ENCODE measurements at regions not wholly inside any gene's neighbourhood (a gene's known extent, or its start where the extent isn't known, plus 50 kb on each side); places are given as distances from the start of the nearest gene placed in this dataset.

- no peak overlapping the region for H4K8ac ChIP-seq (replicated peaks; ENCODE audit: insufficient read length, low read depth, low read length)
- H3K23ac ChIP-seq (ENCODE audit: insufficient read length, low read depth, low read length): no peak overlapping the region
- H3K27ac ChIP-seq (ENCODE audit: insufficient read length, low read depth, low read length): no peak overlapping the region
- H3K18ac ChIP-seq (ENCODE audit: insufficient read length, low read depth, low read length): no peak overlapping the region
- Mint-ChIP-seq H3K4me1 (no peaks in the 10 kb centered on the region), H3K9me3 (peaks cover 91 to 94% of the 10 kb centered on the region in 2 experiments), H3K36me3 (ENCODE audit: insufficient read depth in 1 of 3, low read depth in 3 of 3) (peaks cover 0 to 15% (median 5%) of the 10 kb centered on the region in 3 experiments; a peak in 5 of 7 replicates), H3K27ac (no peak overlapping the region), H3K27me3 (ENCODE audit: low read depth) (peaks cover 3% of the 10 kb centered on the region; the same call in 1 of the 2 replicates), H3K4me3 (no peak overlapping the region)
- WGBS (ENCODE audit: extremely low coverage, insufficient read length, low lambda C conversion rate): no CpG with 5 or more reads among the region's 3 CpGs
- H2AK5ac ChIP-seq (ENCODE audit: insufficient read length, low read length): no peak overlapping the region
- no peak overlapping the region for H3T11ph ChIP-seq (ENCODE audit: low read length)
- H3K27me3 ChIP-seq (ENCODE audit: insufficient read depth, low read length): no peaks in the 10 kb centered on the region
- H3K14ac ChIP-seq (ENCODE audit: insufficient read depth, low read length): no peak overlapping the region
- no peak overlapping the region for H2BK120ac ChIP-seq (ENCODE audit: low read depth, low read length, poor library complexity, severe bottlenecking)
- no peaks in the 10 kb centered on the region for H3K79me2 ChIP-seq (ENCODE audit: insufficient read depth, low read length)
- no peak overlapping the region for H2BK20ac ChIP-seq (ENCODE audit: low read depth, low read length, poor library complexity, severe bottlenecking)
- H3K79me1 ChIP-seq (ENCODE audit: insufficient read depth, low read depth, low read length, poor library complexity, severe bottlenecking): no peaks in the 10 kb centered on the region
- TF ChIP-seq CTCF (conservative IDR thresholded peaks at IDR 0.05): no peak
- no peak overlapping the region for H2BK5ac ChIP-seq (ENCODE audit: insufficient read length, low read length)
- H2BK15ac ChIP-seq (ENCODE audit: low read depth, low read length): no peak overlapping the region
- H3K56ac ChIP-seq (ENCODE audit: insufficient read length, low read depth, low read length): no peak overlapping the region
- H3K9ac ChIP-seq (ENCODE audit: extremely low read depth, insufficient read length, low read length): no peak overlapping the region
- no peak for DNase-seq
- no peak overlapping the region for H2AFZ ChIP-seq (ENCODE audit: low read length)
- no peak overlapping the region for H4K5ac ChIP-seq (ENCODE audit: insufficient read length, low read depth, low read length)
- no peaks in the 10 kb centered on the region for H3K23me2 ChIP-seq (ENCODE audit: insufficient read length, low read depth, low read length, poor library complexity, severe bottlenecking)
- no peak overlapping the region for H4K91ac ChIP-seq (ENCODE audit: insufficient read length, low read depth, low read length)
- H3K9me3 ChIP-seq (ENCODE audit: control insufficient read depth, low read depth, low read length): peaks cover 96% of the 10 kb centered on the region
- H4K20me1 ChIP-seq (ENCODE audit: control insufficient read depth, insufficient read depth, insufficient read length): no peaks in the 10 kb centered on the region
- H3K4me2 ChIP-seq (ENCODE audit: insufficient read depth, insufficient read length, low read length): no peak overlapping the region
- H2BK12ac ChIP-seq (ENCODE audit: insufficient read length, low read depth, low read length): no peak overlapping the region
- no peak overlapping the region for H3K4ac ChIP-seq (ENCODE audit: low read depth, low read length)
- H3K4me1 ChIP-seq (ENCODE audit: insufficient read depth, low read length): no peaks in the 10 kb centered on the region
These were observed 2169.6 kb downstream of the TP53TG3F start for GRCh38 chr16:35628976-35629375.

All from H9 (cell line).